GM23338 (cell line): ENCODE measurements at regions not wholly inside any gene's neighbourhood (a gene's known extent, or its start where the extent isn't known, plus 50 kb on each side); places are given as distances from the start of the nearest gene placed in this dataset.

Source experiments
- ATAC-seq: fragments of 200-7000 bp; cut with Tn5 transposase; 3 replicates; pipeline ENCODE4 v1.9.1; 2020
- DNase-seq: peaks from one replicate; pipeline ENCODE4 v3.0.0-alpha.2; 2015; ENCODE audit warnings: low spot score
- H2AFZ ChIP-seq: fragments of 200-600 bp; sonication (generic); 2 replicates; pipeline ENCODE4 v1.8.0; 2016; ENCODE audit warnings: antibody characterized with exemption, mild to moderate bottlenecking, moderate library complexity
- H3F3A ChIP-seq: fragments of 200-600 bp; sonication (generic); replicated peaks from 2 replicates; pipeline ENCODE4 v1.8.0; 2017; ENCODE audit warnings: antibody characterized with exemption, mixed run types, low read depth
- H3K27ac ChIP-seq: fragments of 200-600 bp; sonication (generic); 2 replicates; pipeline ENCODE4 v1.6.1; 2016; ENCODE audit warnings: low read depth
- H3K27me3 ChIP-seq: fragments of 200-600 bp; sonication (generic); 2 replicates; pipeline ENCODE4 v1.8.0; 2016; ENCODE audit warnings: mild to moderate bottlenecking, mixed run types, moderate library complexity; ENCODE audit not compliant: insufficient read depth
- H3K36me3 ChIP-seq: fragments of 200-600 bp; sonication (generic); 2 replicates; pipeline ENCODE4 v1.8.0; 2016; ENCODE audit warnings: mild to moderate bottlenecking; ENCODE audit not compliant: insufficient read depth
- H3K4me1 ChIP-seq: fragments of 200-600 bp; sonication (generic); 2 replicates; pipeline ENCODE4 v1.8.0; 2016; ENCODE audit warnings: mild to moderate bottlenecking, moderate library complexity; ENCODE audit not compliant: insufficient read depth
- H3K4me2 ChIP-seq: fragments of 200-600 bp; sonication (generic); 2 replicates; pipeline ENCODE4 v1.7.1; 2017; ENCODE audit warnings: mixed run types
- H3K4me3 ChIP-seq: fragments of 200-600 bp; sonication (generic); 2 replicates; pipeline ENCODE4 v1.6.1; 2016; ENCODE audit warnings: mixed run types
- H3K79me2 ChIP-seq: fragments of 200-600 bp; sonication (generic); replicated peaks from 2 replicates; pipeline ENCODE4 v1.8.0; 2017; ENCODE audit warnings: mild to moderate bottlenecking; ENCODE audit not compliant: insufficient read depth
- H3K9me2 ChIP-seq: fragments of 200-600 bp; sonication (generic); 2 replicates; pipeline ENCODE4 v1.8.0; 2017; ENCODE audit not compliant: insufficient read depth
- H4K20me1 ChIP-seq: fragments of 200-600 bp; sonication (generic); replicated peaks from 2 replicates; pipeline ENCODE4 v1.8.0; 2017; ENCODE audit warnings: mild to moderate bottlenecking; ENCODE audit not compliant: insufficient read depth
- H3K27ac Mint-ChIP-seq: 2 replicates; pipeline ENCODE4 v1.8.0; 2020; ENCODE audit warnings: inconsistent platforms, mild to moderate bottlenecking, moderate library complexity, mixed read lengths
- H3K27me3 Mint-ChIP-seq: 3 replicates; pipeline ENCODE4 v1.8.0; 2022; ENCODE audit warnings: low read depth, mild to moderate bottlenecking, moderate library complexity, mixed read lengths, inconsistent platforms; ENCODE audit not compliant: insufficient read depth, poor library complexity
- H3K36me3 Mint-ChIP-seq: 3 replicates; pipeline ENCODE4 v1.8.0; 2021; ENCODE audit warnings: low read depth, mild to moderate bottlenecking, inconsistent platforms, moderate library complexity, mixed read lengths
- H3K4me1 Mint-ChIP-seq: 3 replicates; pipeline ENCODE4 v1.8.0; 2020; ENCODE audit warnings: mild to moderate bottlenecking, inconsistent platforms, mixed read lengths
- H3K4me3 Mint-ChIP-seq: 3 replicates; pipeline ENCODE4 v1.8.0; 2021; ENCODE audit warnings: moderate library complexity, mild to moderate bottlenecking, inconsistent platforms, mixed read lengths
- H3K9me3 Mint-ChIP-seq: 3 replicates; pipeline ENCODE4 v1.8.0; 2020; ENCODE audit warnings: moderate library complexity, mild to moderate bottlenecking, inconsistent platforms, mixed read lengths
- CREB1 ChIP-seq: fragments of 250-450 bp; sonication (Bioruptor Pico); IDR thresholded peaks from 2 replicates; pipeline ENCODE4 v1.5.0; 2020; ENCODE audit warnings: low read depth, mild to moderate bottlenecking, moderate library complexity
- EZH2 ChIP-seq: fragments of 200-600 bp; sonication (generic); IDR thresholded peaks from one replicate; pipeline ENCODE4 v1.8.0; 2017; ENCODE audit warnings: antibody characterized with exemption, mild to moderate bottlenecking, low read depth; ENCODE audit not compliant: unreplicated experiment
- EZH2phosphoT487 ChIP-seq: fragments of 200-600 bp; sonication (generic); IDR thresholded peaks from one replicate; pipeline ENCODE4 v1.8.1; 2018; ENCODE audit warnings: antibody characterized with exemption; ENCODE audit not compliant: unreplicated experiment
- JUNB ChIP-seq: IDR thresholded peaks from one replicate; pipeline ENCODE4 v1.6.1; 2016; ENCODE audit warnings: antibody characterized with exemption; ENCODE audit not compliant: unreplicated experiment
- NANOG ChIP-seq: IDR thresholded peaks from 2 replicates; pipeline ENCODE4 v1.6.1; 2016; ENCODE audit warnings: antibody characterized with exemption, borderline replicate concordance
- POLR2AphosphoS5 ChIP-seq: IDR thresholded peaks from 2 replicates; pipeline ENCODE4 v1.6.1; 2016; ENCODE audit warnings: antibody characterized with exemption, low read depth
- STAT1 ChIP-seq: IDR thresholded peaks from one replicate; pipeline ENCODE4 v1.6.1; 2016; ENCODE audit warnings: antibody characterized with exemption; ENCODE audit not compliant: unreplicated experiment
- ZNF114 ChIP-seq: fragments of 250-450 bp; sonication (Bioruptor Pico); IDR thresholded peaks from 2 replicates; pipeline ENCODE4 v1.5.0; 2020; ENCODE audit warnings: mild to moderate bottlenecking, moderate library complexity
- ZNF331 ChIP-seq: fragments of 250-450 bp; sonication (Bioruptor Pico); IDR thresholded peaks from 2 replicates; pipeline ENCODE4 v1.5.0; 2020; ENCODE audit warnings: low read depth, mild to moderate bottlenecking, moderate library complexity
- TF ChIP-seq, protein P1 (sequence below): IDR thresholded peaks from one replicate; pipeline ENCODE4 v1.6.1; 2018; ENCODE audit warnings: antibody characterized with exemption; ENCODE audit not compliant: unreplicated experiment
- TF ChIP-seq, protein P2 (sequence below): fragments of 250-450 bp; sonication (Bioruptor Pico); IDR thresholded peaks from 2 replicates; pipeline ENCODE4 v1.5.0; 2020; ENCODE audit warnings: mild to moderate bottlenecking, moderate library complexity
- TF ChIP-seq, protein P3 (sequence below): IDR thresholded peaks from 2 replicates; pipeline ENCODE4 v1.6.1; 2016; ENCODE audit warnings: antibody characterized with exemption
- TF ChIP-seq, protein P4 (sequence below), 2 experiments: fragments of 200-600 bp in 1 of 2; sonication (generic) in 1 of 2; conservative IDR thresholded peaks; 2 replicates each; pipeline versions ENCODE4 v1.5.1 to v1.6.1; 2016 to 2017; ENCODE audit warnings: antibody characterized with exemption in 2 of 2, low read depth in 2 of 2, mild to moderate bottlenecking in 2 of 2, moderate library complexity in 1 of 2

DNA sequence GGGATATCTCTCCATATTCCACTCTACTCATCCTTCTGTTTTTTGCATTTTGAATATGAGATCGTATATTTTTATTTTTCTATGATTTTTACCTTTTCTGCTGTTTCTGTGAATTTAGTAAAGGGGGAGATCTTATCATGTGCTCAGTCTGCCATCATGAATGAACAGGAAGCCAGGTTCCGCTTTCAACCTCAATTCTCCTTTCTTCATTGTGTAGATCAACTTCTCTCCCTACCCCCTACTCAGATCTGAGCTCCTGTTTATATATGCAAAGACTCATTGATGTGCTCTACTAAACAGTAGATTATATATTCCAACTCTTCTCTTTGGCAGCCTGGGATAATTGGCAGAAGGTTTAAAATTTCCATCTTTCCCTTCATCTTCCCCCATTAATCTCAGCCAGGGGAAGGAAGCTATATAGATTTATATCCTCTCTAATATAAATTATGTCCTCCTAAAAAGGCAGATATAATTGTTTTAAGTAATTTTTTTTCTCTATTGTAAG lies 336.7 kb upstream of the PLET1 start:
- no peak overlapping the region for H3K4me2 ChIP-seq
- H3K4me1 Mint-ChIP-seq, result peaks cover 18% of the 10 kb centered on the region
- no peak overlapping the region for H3K27ac ChIP-seq
- H3K27me3 Mint-ChIP-seq, result no peaks in the 10 kb centered on the region
- H3K79me2 ChIP-seq, result no peaks in the 10 kb centered on the region
- no peaks in the 10 kb centered on the region for H3K27me3 ChIP-seq
- no peak overlapping the region for H3K4me3 Mint-ChIP-seq
- H4K20me1 ChIP-seq, result no peaks in the 10 kb centered on the region
- peaks cover 13% of the 10 kb centered on the region for H3K4me1 ChIP-seq
- DNase-seq (no peak), ATAC-seq (no peak)
- H3K36me3 Mint-ChIP-seq, result peaks cover 5% of the 10 kb centered on the region; the same call in 1 of the 3 replicates
- no peak overlapping the region for H3K4me3 ChIP-seq
- no peaks in the 10 kb centered on the region for H3K36me3 ChIP-seq
- H3F3A ChIP-seq, result 0 out of 2 replicates have a peak, but pooled peaks cover 3% of the 10 kb centered on the region
- peaks cover 24% of the 10 kb centered on the region for H3K9me2 ChIP-seq
- TF ChIP-seq EZH2phosphoT487, result no peak
- TF ChIP-seq, protein P1, sequence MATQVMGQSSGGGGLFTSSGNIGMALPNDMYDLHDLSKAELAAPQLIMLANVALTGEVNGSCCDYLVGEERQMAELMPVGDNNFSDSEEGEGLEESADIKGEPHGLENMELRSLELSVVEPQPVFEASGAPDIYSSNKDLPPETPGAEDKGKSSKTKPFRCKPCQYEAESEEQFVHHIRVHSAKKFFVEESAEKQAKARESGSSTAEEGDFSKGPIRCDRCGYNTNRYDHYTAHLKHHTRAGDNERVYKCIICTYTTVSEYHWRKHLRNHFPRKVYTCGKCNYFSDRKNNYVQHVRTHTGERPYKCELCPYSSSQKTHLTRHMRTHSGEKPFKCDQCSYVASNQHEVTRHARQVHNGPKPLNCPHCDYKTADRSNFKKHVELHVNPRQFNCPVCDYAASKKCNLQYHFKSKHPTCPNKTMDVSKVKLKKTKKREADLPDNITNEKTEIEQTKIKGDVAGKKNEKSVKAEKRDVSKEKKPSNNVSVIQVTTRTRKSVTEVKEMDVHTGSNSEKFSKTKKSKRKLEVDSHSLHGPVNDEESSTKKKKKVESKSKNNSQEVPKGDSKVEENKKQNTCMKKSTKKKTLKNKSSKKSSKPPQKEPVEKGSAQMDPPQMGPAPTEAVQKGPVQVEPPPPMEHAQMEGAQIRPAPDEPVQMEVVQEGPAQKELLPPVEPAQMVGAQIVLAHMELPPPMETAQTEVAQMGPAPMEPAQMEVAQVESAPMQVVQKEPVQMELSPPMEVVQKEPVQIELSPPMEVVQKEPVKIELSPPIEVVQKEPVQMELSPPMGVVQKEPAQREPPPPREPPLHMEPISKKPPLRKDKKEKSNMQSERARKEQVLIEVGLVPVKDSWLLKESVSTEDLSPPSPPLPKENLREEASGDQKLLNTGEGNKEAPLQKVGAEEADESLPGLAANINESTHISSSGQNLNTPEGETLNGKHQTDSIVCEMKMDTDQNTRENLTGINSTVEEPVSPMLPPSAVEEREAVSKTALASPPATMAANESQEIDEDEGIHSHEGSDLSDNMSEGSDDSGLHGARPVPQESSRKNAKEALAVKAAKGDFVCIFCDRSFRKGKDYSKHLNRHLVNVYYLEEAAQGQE, result no peak
- TF ChIP-seq, protein P2, sequence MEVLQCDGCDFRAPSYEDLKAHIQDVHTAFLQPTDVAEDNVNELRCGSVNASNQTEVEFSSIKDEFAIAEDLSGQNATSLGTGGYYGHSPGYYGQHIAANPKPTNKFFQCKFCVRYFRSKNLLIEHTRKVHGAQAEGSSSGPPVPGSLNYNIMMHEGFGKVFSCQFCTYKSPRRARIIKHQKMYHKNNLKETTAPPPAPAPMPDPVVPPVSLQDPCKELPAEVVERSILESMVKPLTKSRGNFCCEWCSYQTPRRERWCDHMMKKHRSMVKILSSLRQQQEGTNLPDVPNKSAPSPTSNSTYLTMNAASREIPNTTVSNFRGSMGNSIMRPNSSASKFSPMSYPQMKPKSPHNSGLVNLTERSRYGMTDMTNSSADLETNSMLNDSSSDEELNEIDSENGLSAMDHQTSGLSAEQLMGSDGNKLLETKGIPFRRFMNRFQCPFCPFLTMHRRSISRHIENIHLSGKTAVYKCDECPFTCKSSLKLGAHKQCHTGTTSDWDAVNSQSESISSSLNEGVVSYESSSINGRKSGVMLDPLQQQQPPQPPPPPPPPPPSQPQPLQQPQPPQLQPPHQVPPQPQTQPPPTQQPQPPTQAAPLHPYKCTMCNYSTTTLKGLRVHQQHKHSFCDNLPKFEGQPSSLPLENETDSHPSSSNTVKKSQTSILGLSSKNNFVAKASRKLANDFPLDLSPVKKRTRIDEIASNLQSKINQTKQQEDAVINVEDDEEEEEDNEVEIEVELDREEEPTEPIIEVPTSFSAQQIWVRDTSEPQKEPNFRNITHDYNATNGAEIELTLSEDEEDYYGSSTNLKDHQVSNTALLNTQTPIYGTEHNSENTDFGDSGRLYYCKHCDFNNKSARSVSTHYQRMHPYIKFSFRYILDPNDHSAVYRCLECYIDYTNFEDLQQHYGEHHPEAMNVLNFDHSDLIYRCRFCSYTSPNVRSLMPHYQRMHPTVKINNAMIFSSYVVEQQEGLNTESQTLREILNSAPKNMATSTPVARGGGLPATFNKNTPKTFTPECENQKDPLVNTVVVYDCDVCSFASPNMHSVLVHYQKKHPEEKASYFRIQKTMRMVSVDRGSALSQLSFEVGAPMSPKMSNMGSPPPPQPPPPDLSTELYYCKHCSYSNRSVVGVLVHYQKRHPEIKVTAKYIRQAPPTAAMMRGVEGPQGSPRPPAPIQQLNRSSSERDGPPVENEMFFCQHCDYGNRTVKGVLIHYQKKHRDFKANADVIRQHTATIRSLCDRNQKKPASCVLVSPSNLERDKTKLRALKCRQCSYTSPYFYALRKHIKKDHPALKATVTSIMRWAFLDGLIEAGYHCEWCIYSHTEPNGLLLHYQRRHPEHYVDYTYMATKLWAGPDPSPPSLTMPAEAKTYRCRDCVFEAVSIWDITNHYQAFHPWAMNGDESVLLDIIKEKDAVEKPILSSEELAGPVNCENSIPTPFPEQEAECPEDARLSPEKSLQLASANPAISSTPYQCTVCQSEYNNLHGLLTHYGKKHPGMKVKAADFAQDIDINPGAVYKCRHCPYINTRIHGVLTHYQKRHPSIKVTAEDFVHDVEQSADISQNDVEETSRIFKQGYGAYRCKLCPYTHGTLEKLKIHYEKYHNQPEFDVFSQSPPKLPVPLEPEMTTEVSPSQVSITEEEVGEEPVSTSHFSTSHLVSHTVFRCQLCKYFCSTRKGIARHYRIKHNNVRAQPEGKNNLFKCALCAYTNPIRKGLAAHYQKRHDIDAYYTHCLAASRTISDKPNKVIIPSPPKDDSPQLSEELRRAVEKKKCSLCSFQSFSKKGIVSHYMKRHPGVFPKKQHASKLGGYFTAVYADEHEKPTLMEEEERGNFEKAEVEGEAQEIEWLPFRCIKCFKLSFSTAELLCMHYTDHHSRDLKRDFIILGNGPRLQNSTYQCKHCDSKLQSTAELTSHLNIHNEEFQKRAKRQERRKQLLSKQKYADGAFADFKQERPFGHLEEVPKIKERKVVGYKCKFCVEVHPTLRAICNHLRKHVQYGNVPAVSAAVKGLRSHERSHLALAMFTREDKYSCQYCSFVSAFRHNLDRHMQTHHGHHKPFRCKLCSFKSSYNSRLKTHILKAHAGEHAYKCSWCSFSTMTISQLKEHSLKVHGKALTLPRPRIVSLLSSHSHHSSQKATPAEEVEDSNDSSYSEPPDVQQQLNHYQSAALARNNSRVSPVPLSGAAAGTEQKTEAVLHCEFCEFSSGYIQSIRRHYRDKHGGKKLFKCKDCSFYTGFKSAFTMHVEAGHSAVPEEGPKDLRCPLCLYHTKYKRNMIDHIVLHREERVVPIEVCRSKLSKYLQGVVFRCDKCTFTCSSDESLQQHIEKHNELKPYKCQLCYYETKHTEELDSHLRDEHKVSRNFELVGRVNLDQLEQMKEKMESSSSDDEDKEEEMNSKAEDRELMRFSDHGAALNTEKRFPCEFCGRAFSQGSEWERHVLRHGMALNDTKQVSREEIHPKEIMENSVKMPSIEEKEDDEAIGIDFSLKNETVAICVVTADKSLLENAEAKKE (CRISPR knock-in tag), result no peak
- TF ChIP-seq NANOG, result no peak
- TF ChIP-seq CREB1 (CRISPR knock-in tag), result no peak
- TF ChIP-seq EZH2, result no peak
- TF ChIP-seq ZNF114, result no peak
- TF ChIP-seq JUNB, result no peak
- TF ChIP-seq, protein P3, sequence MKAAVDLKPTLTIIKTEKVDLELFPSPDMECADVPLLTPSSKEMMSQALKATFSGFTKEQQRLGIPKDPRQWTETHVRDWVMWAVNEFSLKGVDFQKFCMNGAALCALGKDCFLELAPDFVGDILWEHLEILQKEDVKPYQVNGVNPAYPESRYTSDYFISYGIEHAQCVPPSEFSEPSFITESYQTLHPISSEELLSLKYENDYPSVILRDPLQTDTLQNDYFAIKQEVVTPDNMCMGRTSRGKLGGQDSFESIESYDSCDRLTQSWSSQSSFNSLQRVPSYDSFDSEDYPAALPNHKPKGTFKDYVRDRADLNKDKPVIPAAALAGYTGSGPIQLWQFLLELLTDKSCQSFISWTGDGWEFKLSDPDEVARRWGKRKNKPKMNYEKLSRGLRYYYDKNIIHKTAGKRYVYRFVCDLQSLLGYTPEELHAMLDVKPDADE, result no peak
- TF ChIP-seq ZNF331 (CRISPR knock-in tag), result no peak
- TF ChIP-seq, protein P4, sequence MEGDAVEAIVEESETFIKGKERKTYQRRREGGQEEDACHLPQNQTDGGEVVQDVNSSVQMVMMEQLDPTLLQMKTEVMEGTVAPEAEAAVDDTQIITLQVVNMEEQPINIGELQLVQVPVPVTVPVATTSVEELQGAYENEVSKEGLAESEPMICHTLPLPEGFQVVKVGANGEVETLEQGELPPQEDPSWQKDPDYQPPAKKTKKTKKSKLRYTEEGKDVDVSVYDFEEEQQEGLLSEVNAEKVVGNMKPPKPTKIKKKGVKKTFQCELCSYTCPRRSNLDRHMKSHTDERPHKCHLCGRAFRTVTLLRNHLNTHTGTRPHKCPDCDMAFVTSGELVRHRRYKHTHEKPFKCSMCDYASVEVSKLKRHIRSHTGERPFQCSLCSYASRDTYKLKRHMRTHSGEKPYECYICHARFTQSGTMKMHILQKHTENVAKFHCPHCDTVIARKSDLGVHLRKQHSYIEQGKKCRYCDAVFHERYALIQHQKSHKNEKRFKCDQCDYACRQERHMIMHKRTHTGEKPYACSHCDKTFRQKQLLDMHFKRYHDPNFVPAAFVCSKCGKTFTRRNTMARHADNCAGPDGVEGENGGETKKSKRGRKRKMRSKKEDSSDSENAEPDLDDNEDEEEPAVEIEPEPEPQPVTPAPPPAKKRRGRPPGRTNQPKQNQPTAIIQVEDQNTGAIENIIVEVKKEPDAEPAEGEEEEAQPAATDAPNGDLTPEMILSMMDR (conservative IDR thresholded peaks at IDR 0.05; ENCODE audit: low read depth in 2 of 2), result no peak
- no peak for TF ChIP-seq POLR2AphosphoS5
- no peak for TF ChIP-seq STAT1
- no peak overlapping the region for H3K27ac Mint-ChIP-seq
- H2AFZ ChIP-seq, result no peak overlapping the region
- H3K9me3 Mint-ChIP-seq, result peaks cover 10% of the 10 kb centered on the region
